Right lobe of liver (tissue), 6 donors: ENCODE measurements at regions not wholly inside any gene's neighbourhood (a gene's known extent, or its start where the extent isn't known, plus 50 kb on each side); places are given as distances from the start of the nearest gene placed in this dataset.

ENCODE experiments used
- ATAC-seq, 4 donors: fragments of 200-7000 bp; cut with Tn5 transposase; one replicate each; pipeline ENCODE4 v1.9.1; 2020; ENCODE audit warnings: mild to moderate bottlenecking in 4 of 4, moderate library complexity in 4 of 4
- DNase-seq, 3 donors: peaks; one replicate each; pipeline ENCODE4 v3.0.0-alpha.2; 2020
- H3K27ac ChIP-seq, 3 donors: fragments of 200-600 bp; one replicate each; pipeline ENCODE4 v1.8.0; 2022
- H3K27me3 ChIP-seq, 2 donors: fragments of 200-600 bp; one replicate each; pipeline ENCODE4 v1.8.0; 2022
- H3K36me3 ChIP-seq, 4 donors: fragments of 200-600 bp; sonication (generic) in 1 of 4; one replicate each; pipeline versions ENCODE4 v1.5.1 to v1.8.0; 2017 to 2022; ENCODE audit warnings: control low read depth in 1 of 4
- H3K4me1 ChIP-seq, 4 donors: fragments of 200-600 bp; sonication (generic) in 1 of 4; one replicate each; pipeline versions ENCODE4 v1.5.1 to v1.8.0; 2017 to 2022; ENCODE audit warnings: control low read depth in 1 of 4
- H3K4me3 ChIP-seq, 3 donors: fragments of 200-600 bp; one replicate each; pipeline ENCODE4 v1.8.0; 2022
- H3K9me3 ChIP-seq, 4 donors: fragments of 200-600 bp; sonication (generic) in 1 of 4; one replicate each; pipeline versions ENCODE4 v1.5.1 to v1.8.0; 2017 to 2022; ENCODE audit warnings: control low read depth in 1 of 4
- CTCF ChIP-seq, 4 donors: fragments of 200-600 bp in 3 of 4; fragments of 450-650 bp in 1 of 4; IDR thresholded peaks; one replicate each; pipeline versions ENCODE4 v1.5.1 to v1.8.0; 2016 to 2022; ENCODE audit warnings: antibody characterized with exemption in 4 of 4, mild to moderate bottlenecking in 2 of 4
- POLR2A ChIP-seq: fragments of 450-650 bp; IDR thresholded peaks from one replicate; pipeline ENCODE4 v1.6.1; 2017; ENCODE audit warnings: antibody characterized with exemption, mild to moderate bottlenecking
- whole genome bisulfite sequencing: methylation state at CpG from one replicate; pipeline ENCODE4 v1.1.6; 2018; ENCODE audit warnings: low coverage, low lambda C conversion rate; ENCODE audit not compliant: insufficient coverage; ENCODE audit errors: missing lambda C conversion rate; 5-methylcytosine and 5-hydroxymethylcytosine counted together
- intact Hi-C, 2 donors: fragments of 100-400 bp; cut with DNase I; formaldehyde crosslinking; loops; one replicate each; pipeline versions ENCODE4 v1.11.2 to v1.14.1; 2022
- donor health status: DM: no; HTN: yes; CAD: no.
- donor health status: DM: no; HTN: no; CAD: no.
- donor health status: DM: no; HTN: no; CAD: no.
- donor health status: DM: no; HTN: yes; CAD: no.
- donor health status: DM: no; HTN: yes; CAD: no.

GRCh38 chr13:22162889-22163288 is 492.0 kb downstream of the FGF9 start:
- H3K4me1 ChIP-seq, result no peaks in the 10 kb centered on the region
- H3K4me3 ChIP-seq, result no peak overlapping the region
- no peaks in the 10 kb centered on the region for H3K36me3 ChIP-seq
- no peaks in the 10 kb centered on the region for H3K27me3 ChIP-seq
- DNase-seq (no peak), ATAC-seq (peak in 2 of 4 donors; percentile 39 to 48)
- TF ChIP-seq CTCF (IDR thresholded peaks at IDR 0.05) (no peak), POLR2A (no peak)
- 31% methylated on average over 1 of the region's 1 CpG for WGBS
- no peak overlapping the region for H3K27ac ChIP-seq
- intact Hi-C loops, result no loop called here
- no peaks in the 10 kb centered on the region for H3K9me3 ChIP-seq

- ATAC-seq (no peak), DNase-seq (no peak)
- intact Hi-C loops, result no loop called here
- TF ChIP-seq POLR2A (no peak), CTCF (IDR thresholded peaks at IDR 0.05) (no peak)
- Histone ChIP-seq H3K9me3 (no peaks in the 10 kb centered on the region), H3K4me3 (no peak overlapping the region), H3K27ac (no peak overlapping the region), H3K4me1 (no peaks in the 10 kb centered on the region), H3K27me3 (peaks cover 0 to 4% of the 10 kb centered on the region in 2 donors), H3K36me3 (no peaks in the 10 kb centered on the region)
- 60% methylated on average over 9 of the region's 11 CpGs for WGBS
Measured at GRCh38 chr13:22168437-22169190, 497.7 kb downstream of the FGF9 start.

GRCh38 chr13:22169473-22169872 is 498.6 kb downstream of the FGF9 start:
- no peaks in the 10 kb centered on the region for H3K9me3 ChIP-seq
- 19% methylated on average over 2 of the region's 2 CpGs for WGBS
- H3K4me1 ChIP-seq, result no peaks in the 10 kb centered on the region
- H3K27me3 ChIP-seq, result peaks cover 0 to 4% of the 10 kb centered on the region in 2 donors
- H3K27ac ChIP-seq, result no peak overlapping the region
- intact Hi-C loops, result no loop called here
- DNase-seq, result no peak
- no peak overlapping the region for H3K4me3 ChIP-seq
- no peak for ATAC-seq
- H3K36me3 ChIP-seq, result no peaks in the 10 kb centered on the region
- no peak for TF ChIP-seq POLR2A
- no peak for TF ChIP-seq CTCF (IDR thresholded peaks at IDR 0.05)

GRCh38 chr13:22173610-22174009 is 502.7 kb downstream of the FGF9 start:
- no peaks in the 10 kb centered on the region for H3K9me3 ChIP-seq
- ATAC-seq (no peak), DNase-seq (no peak)
- no peaks in the 10 kb centered on the region for H3K36me3 ChIP-seq
- 27% methylated on average over 2 of the region's 2 CpGs for WGBS
- H3K4me3 ChIP-seq, result no peak overlapping the region
- TF ChIP-seq CTCF (IDR thresholded peaks at IDR 0.05), result no peak
- TF ChIP-seq POLR2A, result no peak
- H3K4me1 ChIP-seq, result no peaks in the 10 kb centered on the region
- intact Hi-C loops, result no loop called here
- H3K27ac ChIP-seq, result no peak overlapping the region
- peaks cover 0 to 4% of the 10 kb centered on the region in 2 donors for H3K27me3 ChIP-seq
